ENCODE measurements at regions not wholly inside any gene's neighbourhood (a gene's known extent, or its start where the extent isn't known, plus 50 kb on each side); places are given as distances from the start of the nearest gene placed in this dataset.

GRCh38 chr3:102233881-102234280 lies 200.9 kb upstream of the ZPLD1 start:
- TF ChIP-seq EZH2phosphoT487 (IDR thresholded peaks at IDR 0.05; ENCODE audit: borderline replicate concordance) (0 out of 2 replicates have a peak, but pooled peaks have one; percentile 15), CTCF (conservative IDR thresholded peaks at IDR 0.05; ENCODE audit: low read length) (no peak)

Data from Loucy (cell line).